C4-2B (cell line): ENCODE measurements at regions not wholly inside any gene's neighbourhood (a gene's known extent, or its start where the extent isn't known, plus 50 kb on each side); places are given as distances from the start of the nearest gene placed in this dataset.

Experiments
- CTCF ChIP-seq: fragments of 450-650 bp; conservative IDR thresholded peaks from 2 replicates; pipeline ENCODE4 v1.5.1; 2017; ENCODE audit warnings: mild to moderate bottlenecking
- ZFX ChIP-seq: fragments of 450-650 bp; IDR thresholded peaks from 2 replicates; pipeline ENCODE4 v1.6.1; 2017

GRCh38 chr20:53768329-53768728, 174.7 kb upstream of the ZNF217 start:
- TF ChIP-seq CTCF, result no peak
- no peak for TF ChIP-seq ZFX
